Mammary epithelial cell (primary cell): ENCODE measurements at regions not wholly inside any gene's neighbourhood (a gene's known extent, or its start where the extent isn't known, plus 50 kb on each side); places are given as distances from the start of the nearest gene placed in this dataset.

ENCODE experiments used
- CTCF ChIP-seq, 2 donors: IDR thresholded peaks in 1 of 2; conservative IDR thresholded peaks in 1 of 2; 2 replicates each; pipeline ENCODE4 v1.5.1; 2011 to 2012; ENCODE audit warnings: inconsistent platforms in 2 of 2, low read length in 2 of 2, mild to moderate bottlenecking in 2 of 2, control low read depth in 1 of 2, low read depth in 1 of 2; ENCODE audit not compliant: insufficient read depth in 1 of 2; ENCODE audit errors: extremely low read depth in 1 of 2
- EZH2 ChIP-seq: IDR thresholded peaks from 2 replicates; pipeline ENCODE4 v1.6.1; 2012; ENCODE audit warnings: low read length, inconsistent platforms, borderline replicate concordance

- no peak for TF ChIP-seq CTCF (conservative IDR thresholded peaks at IDR 0.05 in 1 of 2, IDR thresholded peaks at IDR 0.05 in 1 of 2; ENCODE audit: extremely low read depth in 1 of 2, insufficient read depth in 1 of 2, low read depth in 1 of 2, low read length in 2 of 2)
- no peak for TF ChIP-seq EZH2
Observed at GRCh38 chr4:1569461-1570151, 114.5 kb downstream of the FAM53A start.
